GM19239 (cell line): ENCODE measurements at regions not wholly inside any gene's neighbourhood (a gene's known extent, or its start where the extent isn't known, plus 50 kb on each side); places are given as distances from the start of the nearest gene placed in this dataset.
"Not testable (repeated sequence)": the region's sequence is repeated elsewhere in the genome, so short reads cannot be mapped to it uniquely, and the experiment has no call there.

Experiments used
- DNase-seq: peaks from one replicate; pipeline ENCODE4 v3.0.0; 2011; ENCODE audit warnings: low spot score; ENCODE audit not compliant: insufficient read length
- FAIRE-seq: peaks from 2 replicates; lab custom pipeline; 2011; peaks lifted over from hg19 to GRCh38; lab: Jason Lieb, UNC

- FAIRE-seq (peak; percentile 11), DNase-seq (no peak)
These were observed 112.6 kb downstream of the LRIG2 start for GRCh38 chr1:113185463-113186104.

- no peak for DNase-seq
- FAIRE-seq: no peak
These were observed 117.1 kb downstream of the LRIG2 start for GRCh38 chr1:113190078-113190477.

GRCh38 chr1:113190930-113191329 lies 117.9 kb downstream of the LRIG2 start:
- FAIRE-seq: no peak
- no peak for DNase-seq

GRCh38 chr1:113191579-113192076 lies 118.6 kb downstream of the LRIG2 start:
- no peak for DNase-seq
- no peak for FAIRE-seq

GRCh38 chr1:113192242-113192641 lies 119.2 kb downstream of the LRIG2 start:
- DNase-seq (no peak), FAIRE-seq (no peak)

GRCh38 chr1:113192980-113193379 lies 120.0 kb downstream of the LRIG2 start:
- FAIRE-seq: no peak
- DNase-seq: no peak

- FAIRE-seq: no peak
- DNase-seq: no peak
These were observed 122.1 kb downstream of the LRIG2 start for GRCh38 chr1:113194846-113195830.

GRCh38 chr1:113197719-113198330 lies 124.8 kb downstream of the LRIG2 start:
- DNase-seq (no peak), FAIRE-seq (no peak)

- no peak for FAIRE-seq
- DNase-seq: no peak
These were observed 125.8 kb downstream of the LRIG2 start for GRCh38 chr1:113198806-113199205.

GRCh38 chr1:113199760-113200455 lies 126.9 kb downstream of the LRIG2 start:
- DNase-seq (no peak), FAIRE-seq (no peak)

GRCh38 chr1:113201560-113201959 lies 128.6 kb downstream of the LRIG2 start:
- FAIRE-seq (no peak), DNase-seq (no peak)

GRCh38 chr1:113205980-113206766 lies 133.2 kb downstream of the LRIG2 start:
- DNase-seq: no peak
- FAIRE-seq: no peak

GRCh38 chr1:113207019-113207418 lies 134.0 kb downstream of the LRIG2 start:
- no peak for DNase-seq
- FAIRE-seq: no peak

- FAIRE-seq (no peak), DNase-seq (no peak)
These were observed 134.5 kb downstream of the LRIG2 start for GRCh38 chr1:113207457-113207856.

GRCh38 chr1:113208425-113208824 lies 135.4 kb downstream of the LRIG2 start:
- not testable (repeated sequence) for DNase-seq, FAIRE-seq

- FAIRE-seq (no peak), DNase-seq (no peak)
These were observed 137.2 kb downstream of the LRIG2 start for GRCh38 chr1:113210248-113210647.

- DNase-seq: no peak
- FAIRE-seq: no peak
These were observed 138.5 kb downstream of the LRIG2 start for GRCh38 chr1:113211467-113211866.

GRCh38 chr1:113215015-113215414 lies 142.0 kb downstream of the LRIG2 start:
- DNase-seq (no peak), FAIRE-seq (no peak)

GRCh38 chr1:113216664-113217063 lies 143.7 kb downstream of the LRIG2 start:
- FAIRE-seq (no peak), DNase-seq (no peak)
